Colonic mucosa (tissue), 4 donors: ENCODE measurements at regions not wholly inside any gene's neighbourhood (a gene's known extent, or its start where the extent isn't known, plus 50 kb on each side); places are given as distances from the start of the nearest gene placed in this dataset.

Experiments
- DNase-seq: peaks from one replicate; pipeline ENCODE4 v3.0.0-alpha.2; 2020
- H3K27ac ChIP-seq: fragments of 200-600 bp; one replicate; pipeline ENCODE4 v1.8.0; 2021
- H3K27me3 ChIP-seq: fragments of 200-600 bp; one replicate; pipeline ENCODE4 v1.8.0; 2021
- H3K36me3 ChIP-seq: fragments of 200-600 bp; one replicate; pipeline ENCODE4 v1.8.0; 2021
- H3K4me1 ChIP-seq: fragments of 200-600 bp; one replicate; pipeline ENCODE4 v1.8.0; 2021; ENCODE audit warnings: mild to moderate bottlenecking
- H3K4me3 ChIP-seq: fragments of 200-600 bp; one replicate; pipeline ENCODE4 v1.8.0; 2021
- H3K9ac ChIP-seq, 2 donors: one replicate each; pipeline ENCODE4 v1.7.0; 2013; ENCODE audit warnings: control low read depth in 2 of 2, low read depth in 2 of 2, low read length in 2 of 2
- H3K9me3 ChIP-seq: fragments of 200-600 bp; one replicate; pipeline ENCODE4 v1.8.0; 2021
- CTCF ChIP-seq: fragments of 200-600 bp; IDR thresholded peaks from one replicate; pipeline ENCODE4 v1.8.0; 2022; ENCODE audit warnings: antibody characterized with exemption, mild to moderate bottlenecking
- intact Hi-C: fragments of 100-400 bp; cut with DNase I; formaldehyde crosslinking; loops from one replicate; pipeline ENCODE4 v1.14.1; 2022
- donor health status: healthy.
- donor health status: DM: no; HTN: no; CAD: no.
- donor health status: DM: no; HTN: no; CAD: no.

- Histone ChIP-seq H3K27ac (no peak overlapping the region), H3K4me3 (no peak overlapping the region), H3K36me3 (no peaks in the 10 kb centered on the region), H3K27me3 (no peaks in the 10 kb centered on the region), H3K9me3 (no peaks in the 10 kb centered on the region), H3K4me1 (no peaks in the 10 kb centered on the region), H3K9ac (no peak overlapping the region)
- no peak for DNase-seq
- TF ChIP-seq CTCF = no peak
- intact Hi-C loops = no loop called here
These were observed 433.3 kb downstream of the ADAM29 start for GRCh38 chr4:175351473-175351872.

- Histone ChIP-seq H3K9me3 (no peaks in the 10 kb centered on the region), H3K4me1 (no peaks in the 10 kb centered on the region), H3K27ac (no peak overlapping the region), H3K36me3 (no peaks in the 10 kb centered on the region), H3K27me3 (no peaks in the 10 kb centered on the region), H3K9ac (no peak overlapping the region), H3K4me3 (no peak overlapping the region)
- intact Hi-C loops = no loop called here
- no peak for TF ChIP-seq CTCF
- DNase-seq = no peak
These were observed 443.0 kb downstream of the GPM6A start for GRCh38 chr4:175369087-175369486.

GRCh38 chr4:175371091-175371490 is 441.0 kb downstream of the GPM6A start:
- TF ChIP-seq CTCF = no peak
- DNase-seq = no peak
- no peaks in the 10 kb centered on the region for H3K36me3 ChIP-seq
- no peak overlapping the region for H3K9ac ChIP-seq
- H3K27me3 ChIP-seq = no peaks in the 10 kb centered on the region
- no peaks in the 10 kb centered on the region for H3K9me3 ChIP-seq
- intact Hi-C loops = no loop called here
- H3K27ac ChIP-seq = no peak overlapping the region
- H3K4me1 ChIP-seq = no peaks in the 10 kb centered on the region
- no peak overlapping the region for H3K4me3 ChIP-seq

GRCh38 chr4:175373031-175373430 is 439.0 kb downstream of the GPM6A start:
- H3K27ac ChIP-seq = no peak overlapping the region
- intact Hi-C loops = no loop called here
- TF ChIP-seq CTCF = no peak
- H3K36me3 ChIP-seq = no peaks in the 10 kb centered on the region
- H3K9ac ChIP-seq = no peak overlapping the region
- no peaks in the 10 kb centered on the region for H3K9me3 ChIP-seq
- H3K4me3 ChIP-seq = no peak overlapping the region
- no peaks in the 10 kb centered on the region for H3K4me1 ChIP-seq
- H3K27me3 ChIP-seq = no peaks in the 10 kb centered on the region
- no peak for DNase-seq

- H3K27ac ChIP-seq = no peak overlapping the region
- no peak overlapping the region for H3K4me3 ChIP-seq
- DNase-seq = no peak
- no peaks in the 10 kb centered on the region for H3K36me3 ChIP-seq
- no peak overlapping the region for H3K9ac ChIP-seq
- H3K4me1 ChIP-seq = no peaks in the 10 kb centered on the region
- no peaks in the 10 kb centered on the region for H3K9me3 ChIP-seq
- H3K27me3 ChIP-seq = no peaks in the 10 kb centered on the region
- intact Hi-C loops = no loop called here
- TF ChIP-seq CTCF = no peak
These were observed 437.6 kb downstream of the GPM6A start for GRCh38 chr4:175374459-175374858.
